H7 (cell line): ENCODE measurements at regions not wholly inside any gene's neighbourhood (a gene's known extent, or its start where the extent isn't known, plus 50 kb on each side); places are given as distances from the start of the nearest gene placed in this dataset.
"Not testable (repeated sequence)": the region's sequence is repeated elsewhere in the genome, so short reads cannot be mapped to it uniquely, and the experiment has no call there.

Experiments used
- DNase-seq: peaks from one replicate; pipeline ENCODE4 v3.0.0; 2012
- H3K27me3 ChIP-seq: 2 replicates; pipeline ENCODE4 v1.6.0; 2011; ENCODE audit warnings: mild to moderate bottlenecking, low read length; ENCODE audit not compliant: control insufficient read depth, insufficient read depth
- H3K36me3 ChIP-seq: replicated peaks from 2 replicates; pipeline ENCODE4 v1.5.1; 2011; ENCODE audit warnings: low read length; ENCODE audit not compliant: control insufficient read depth, insufficient read depth
- H3K4me3 ChIP-seq: 2 replicates; pipeline ENCODE4 v1.5.1; 2011; ENCODE audit warnings: low read depth, mild to moderate bottlenecking, control low read depth, low read length, moderate library complexity; ENCODE audit not compliant: insufficient read depth

DNA sequence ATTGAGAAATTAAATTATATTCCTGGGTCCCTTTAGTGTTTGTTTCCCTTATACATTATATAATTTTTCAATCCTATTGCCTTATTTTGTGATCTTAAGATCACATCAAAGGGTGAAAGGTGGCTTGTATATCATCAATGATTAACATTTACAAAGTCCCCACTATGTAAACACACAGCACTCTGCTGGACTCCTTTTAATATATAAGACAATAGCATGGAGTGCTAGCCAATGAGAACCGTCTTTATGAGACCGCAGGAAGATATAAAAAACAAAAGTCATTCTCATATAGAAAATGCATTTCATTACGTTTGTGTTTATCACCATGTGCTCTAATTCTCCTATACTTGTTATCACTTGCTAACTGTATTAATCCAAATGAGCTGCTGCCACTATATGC lies 108.5 kb downstream of the HOXA1 start:
- no peaks in the 10 kb centered on the region for H3K36me3 ChIP-seq
- DNase-seq, result no peak
- no peak overlapping the region for H3K4me3 ChIP-seq
- H3K27me3 ChIP-seq, result no peaks in the 10 kb centered on the region

DNA sequence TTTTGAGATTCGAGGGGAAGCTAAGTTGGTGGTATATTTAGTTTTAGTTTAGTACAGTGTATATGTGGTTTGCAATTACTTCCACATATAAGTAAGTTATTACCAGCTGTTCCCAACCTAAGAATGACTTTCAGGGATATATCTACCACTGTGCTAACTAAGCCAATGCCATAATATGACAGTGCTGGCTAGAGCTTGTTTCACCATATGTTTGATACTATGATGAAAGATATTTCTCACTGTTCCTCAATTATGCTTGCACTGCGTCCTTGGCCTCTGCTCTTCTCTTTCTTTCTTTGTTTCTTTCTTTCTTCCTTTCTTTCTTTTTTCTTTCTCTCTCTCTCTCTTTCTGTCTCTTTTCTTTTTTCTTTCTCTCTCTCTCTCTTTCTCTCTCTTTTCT lies 113.8 kb upstream of the SKAP2 start:
- Histone ChIP-seq H3K27me3 (no peaks in the 10 kb centered on the region; the same call in 1 of the 2 replicates), H3K4me3 (no peak overlapping the region), H3K36me3 (no peaks in the 10 kb centered on the region)
- no peak for DNase-seq

GRCh38 chr7:26976840-26977239 lies 112.5 kb upstream of the SKAP2 start:
- DNase-seq, result no peak
- H3K4me3 ChIP-seq, result no peak overlapping the region
- H3K27me3 ChIP-seq, result no peaks in the 10 kb centered on the region; the same call in 1 of the 2 replicates
- H3K36me3 ChIP-seq, result no peaks in the 10 kb centered on the region

GRCh38 chr7:26971924-26972323 lies 107.5 kb upstream of the SKAP2 start:
- H3K36me3 ChIP-seq, H3K27me3 ChIP-seq, DNase-seq, H3K4me3 ChIP-seq: not testable (repeated sequence)

DNA sequence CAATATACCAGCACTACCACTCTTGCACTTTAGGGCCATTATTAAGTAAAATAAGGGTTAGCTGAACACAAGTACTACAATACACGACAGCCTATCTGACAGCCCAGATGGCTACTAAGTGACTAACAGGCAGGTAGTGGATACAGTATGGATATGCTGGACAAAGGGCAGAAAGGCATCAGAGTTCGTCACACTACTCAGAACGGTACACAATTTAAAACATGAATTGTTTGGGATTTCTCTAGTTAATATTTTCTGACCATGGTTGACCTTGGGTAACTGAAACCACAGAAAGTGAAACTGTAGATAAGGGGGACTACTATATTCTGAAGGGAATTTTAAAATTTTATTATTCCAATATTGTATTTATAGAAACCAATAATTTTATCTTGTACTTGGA lies 101.3 kb upstream of the SKAP2 start:
- no peak for DNase-seq
- no peaks in the 10 kb centered on the region for H3K36me3 ChIP-seq
- no peaks in the 10 kb centered on the region for H3K27me3 ChIP-seq
- H3K4me3 ChIP-seq, result no peak overlapping the region

DNA sequence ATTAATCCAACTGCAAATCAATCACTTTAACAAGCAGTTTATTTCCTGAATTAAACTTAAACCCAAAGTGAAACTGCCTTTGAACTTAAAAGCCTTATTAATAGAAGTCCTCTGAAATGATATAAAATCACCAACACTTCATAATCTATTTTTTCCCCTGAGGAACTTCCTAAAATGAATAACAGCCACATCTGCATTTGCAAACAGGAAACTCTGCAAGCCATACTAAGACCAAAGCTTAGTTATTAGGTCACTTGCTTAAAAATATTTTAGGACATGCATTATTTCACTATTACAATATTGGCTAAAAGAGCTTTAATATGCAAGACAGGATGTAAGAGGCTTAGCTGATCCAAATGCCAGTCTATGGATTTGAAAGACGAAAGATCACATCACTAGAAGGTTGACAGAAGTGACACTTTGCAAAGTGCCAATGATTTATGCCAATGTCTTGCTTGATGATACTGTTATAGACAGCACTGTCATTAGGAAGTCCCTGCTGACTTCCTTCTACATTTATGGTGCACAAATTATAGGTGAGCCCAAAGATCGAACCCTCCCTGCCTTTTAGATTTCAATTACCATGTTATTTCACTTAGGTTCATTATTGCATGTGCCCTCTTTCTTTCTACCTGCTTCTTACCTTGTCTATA lies 99.9 kb upstream of the SKAP2 start:
- no peak for DNase-seq
- Histone ChIP-seq H3K36me3 (no peaks in the 10 kb centered on the region), H3K4me3 (no peak overlapping the region), H3K27me3 (no peaks in the 10 kb centered on the region)

DNA sequence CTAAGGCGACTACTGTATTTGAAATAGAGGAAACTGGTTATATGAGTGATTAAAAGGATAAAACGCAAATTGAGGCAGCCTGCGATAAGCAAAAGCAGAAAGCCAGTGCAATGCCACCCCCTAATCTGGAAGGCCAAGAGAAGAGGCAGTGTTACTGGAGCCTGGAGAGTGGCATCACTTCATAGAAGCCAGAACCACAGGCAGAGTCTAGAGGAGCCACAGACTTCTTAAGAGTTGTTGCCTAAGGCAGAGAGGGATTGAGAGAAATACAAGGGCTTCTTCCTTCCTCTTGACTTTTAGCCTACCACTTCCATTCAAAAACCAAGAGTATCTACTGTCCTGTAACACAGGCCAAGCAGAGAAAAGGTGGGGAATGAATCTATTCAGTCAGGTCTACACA lies 94.9 kb upstream of the SKAP2 start:
- Histone ChIP-seq H3K27me3 (no peaks in the 10 kb centered on the region), H3K36me3 (no peaks in the 10 kb centered on the region), H3K4me3 (no peak overlapping the region)
- DNase-seq, result no peak

DNA sequence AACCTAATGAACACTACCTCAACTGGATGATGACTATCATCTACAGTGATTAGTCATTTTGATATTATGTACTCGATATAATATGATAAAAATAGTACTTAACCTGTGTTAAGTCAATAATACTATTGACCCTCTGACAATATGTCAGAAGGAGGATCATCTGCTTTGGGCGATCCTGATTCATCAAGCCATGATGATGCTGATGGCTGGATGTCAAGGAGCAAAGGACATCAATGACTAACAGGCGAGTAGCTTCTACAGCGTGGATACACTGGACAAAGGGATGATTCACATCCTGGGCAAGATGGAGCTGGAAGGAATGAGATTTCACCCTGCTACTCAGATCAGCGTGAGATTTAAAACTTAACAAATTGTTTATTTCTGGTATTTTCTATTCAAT lies 94.4 kb upstream of the SKAP2 start:
- no peak for DNase-seq
- H3K27me3 ChIP-seq, result no peaks in the 10 kb centered on the region
- H3K36me3 ChIP-seq, result no peaks in the 10 kb centered on the region
- H3K4me3 ChIP-seq, result no peak overlapping the region

GRCh38 chr7:26955516-26955915 lies 91.1 kb upstream of the SKAP2 start:
- no peak for DNase-seq
- H3K4me3 ChIP-seq, result no peak overlapping the region

DNA sequence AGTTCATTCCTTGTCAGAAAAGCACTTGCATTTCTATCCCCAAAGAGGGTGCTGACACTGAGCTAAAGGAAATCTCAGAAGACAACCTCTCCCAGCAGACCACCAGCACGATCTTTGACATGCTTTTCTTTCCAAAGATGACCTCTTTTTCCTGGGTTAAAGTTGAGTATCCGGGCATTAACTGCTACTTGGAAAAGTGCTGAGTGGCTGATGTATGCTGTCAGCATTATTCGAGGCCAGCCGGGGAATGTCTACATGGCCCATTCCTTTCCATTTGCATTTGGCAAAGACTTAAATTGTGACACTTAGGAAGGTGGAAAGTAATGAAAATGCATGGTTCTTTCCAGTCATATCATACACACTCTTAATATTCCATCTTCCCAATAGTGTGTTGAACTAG lies 90.6 kb upstream of the SKAP2 start:
- no peak for DNase-seq
- Histone ChIP-seq H3K4me3 (no peak overlapping the region), H3K27me3 (no peaks in the 10 kb centered on the region), H3K36me3 (no peaks in the 10 kb centered on the region)

More at GRCh38 chr7:26955516-26955915, 91.1 kb upstream of the SKAP2 start:
- H3K36me3 ChIP-seq, result no peaks in the 10 kb centered on the region
- no peaks in the 10 kb centered on the region for H3K27me3 ChIP-seq

DNA sequence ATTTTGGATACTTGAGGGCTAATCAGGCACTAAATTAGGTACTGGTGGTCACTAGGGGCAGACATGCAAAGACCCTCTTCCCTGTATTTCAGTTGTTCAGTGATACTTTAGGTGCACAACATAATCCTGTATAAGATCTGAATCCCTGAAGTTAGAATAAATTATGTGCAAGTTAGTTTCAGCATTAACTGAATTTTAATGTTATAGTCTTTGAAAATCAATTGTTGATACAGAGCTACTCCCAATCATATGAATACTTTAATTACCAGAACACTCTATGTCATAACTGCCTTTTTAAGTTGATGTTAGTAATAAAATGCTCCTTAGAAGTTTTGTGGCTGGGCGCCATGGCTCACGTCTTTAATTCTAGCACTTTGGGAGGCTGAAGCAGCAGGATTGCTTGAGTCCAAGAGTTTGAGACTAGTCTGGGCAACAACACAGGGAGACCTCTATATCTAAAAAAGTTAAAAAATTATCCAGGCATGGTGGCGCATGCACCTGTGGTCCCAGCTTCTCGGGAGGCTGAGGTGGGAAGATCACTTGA lies 87.1 kb upstream of the SKAP2 start:
- no peak for DNase-seq
- Histone ChIP-seq H3K27me3 (no peaks in the 10 kb centered on the region), H3K4me3 (no peak overlapping the region)

GRCh38 chr7:26950889-26951288 lies 86.5 kb upstream of the SKAP2 start:
- no peak for DNase-seq
- no peak overlapping the region for H3K4me3 ChIP-seq
- no peaks in the 10 kb centered on the region for H3K36me3 ChIP-seq

More for the DNA sequence above, 87.1 kb upstream of the SKAP2 start:
- no peaks in the 10 kb centered on the region for H3K36me3 ChIP-seq

GRCh38 chr7:26949319-26949718 lies 84.9 kb upstream of the SKAP2 start:
- H3K4me3 ChIP-seq, result no peak overlapping the region

More at GRCh38 chr7:26950889-26951288, 86.5 kb upstream of the SKAP2 start:
- no peaks in the 10 kb centered on the region for H3K27me3 ChIP-seq

GRCh38 chr7:26948617-26949118 lies 84.3 kb upstream of the SKAP2 start:
- no peaks in the 10 kb centered on the region for H3K36me3 ChIP-seq
- no peaks in the 10 kb centered on the region for H3K27me3 ChIP-seq
- H3K4me3 ChIP-seq, result no peak overlapping the region
- DNase-seq, result peak; percentile 61

More at GRCh38 chr7:26949319-26949718, 84.9 kb upstream of the SKAP2 start:
- H3K36me3 ChIP-seq, result no peaks in the 10 kb centered on the region
- no peaks in the 10 kb centered on the region for H3K27me3 ChIP-seq
- DNase-seq, result no peak

DNA sequence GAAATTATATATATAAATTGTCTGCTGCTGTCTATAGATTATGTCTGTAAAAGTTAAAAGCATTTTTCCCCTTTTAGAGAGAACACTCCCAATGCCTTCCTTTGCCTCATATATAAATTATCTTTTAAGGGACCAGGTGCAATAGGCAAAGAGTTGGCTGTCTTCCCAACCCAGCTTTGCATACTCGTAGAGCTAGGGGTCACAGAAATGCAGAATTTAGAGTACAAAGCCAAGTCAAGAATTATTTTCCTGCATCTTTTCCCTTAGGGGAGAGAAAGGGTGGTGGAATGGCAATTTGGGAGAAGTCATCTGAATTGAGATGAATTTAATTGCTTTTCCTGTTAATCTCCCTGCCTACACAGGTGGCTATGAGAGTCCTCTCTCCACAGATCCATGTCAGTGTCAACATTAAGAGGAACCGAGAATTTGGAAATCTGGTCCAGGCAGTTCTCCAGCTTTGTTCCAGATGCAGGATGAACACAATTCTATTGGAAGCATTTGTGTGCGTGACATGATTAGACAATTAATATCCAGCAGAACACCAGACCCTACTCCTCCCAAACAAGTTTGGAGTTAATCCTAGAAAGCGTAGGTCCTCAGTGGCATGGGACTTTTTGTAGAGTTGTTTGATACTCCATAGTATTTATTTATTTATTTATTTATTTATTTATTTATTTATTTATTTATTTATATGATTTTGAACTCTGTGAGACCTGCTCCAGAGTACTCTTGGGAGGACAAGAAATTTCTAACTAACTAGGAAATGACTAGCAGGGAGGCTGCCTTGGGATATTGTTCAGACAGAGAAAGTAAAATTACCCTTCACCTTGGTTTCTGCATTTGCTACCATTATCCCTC lies 80.3 kb upstream of the SKAP2 start:
- no peaks in the 10 kb centered on the region for H3K27me3 ChIP-seq
- no peak for DNase-seq
- H3K36me3 ChIP-seq, result no peaks in the 10 kb centered on the region
- no peak overlapping the region for H3K4me3 ChIP-seq
